ENCODE measurements at regions not wholly inside any gene's neighbourhood (a gene's known extent, or its start where the extent isn't known, plus 50 kb on each side); places are given as distances from the start of the nearest gene placed in this dataset.
"Not testable (repeated sequence)": the region's sequence is repeated elsewhere in the genome, so short reads cannot be mapped to it uniquely, and the experiment has no call there.

- TF ChIP-seq POLR2A, CTCF (IDR thresholded peaks at IDR 0.05): not testable (repeated sequence)
Measured at GRCh38 chr5:52304816-52305215, 482.9 kb upstream of the ITGA1 start.
